Fibroblast of lung (primary cell): ENCODE measurements at regions not wholly inside any gene's neighbourhood (a gene's known extent, or its start where the extent isn't known, plus 50 kb on each side); places are given as distances from the start of the nearest gene placed in this dataset.
"Not testable (repeated sequence)": the region's sequence is repeated elsewhere in the genome, so short reads cannot be mapped to it uniquely, and the experiment has no call there.

ENCODE experiments used
- DNase-seq, 2 donors: peaks; one replicate each; pipeline versions ENCODE4 v3.0.0 to v3.0.0-alpha.2; 2010; ENCODE audit warnings: low read depth in 2 of 2
- H2AFZ ChIP-seq: 2 replicates; pipeline ENCODE4 v1.5.1; 2012; ENCODE audit warnings: low read length, control low read depth, inconsistent platforms
- H3K27ac ChIP-seq: 2 replicates; pipeline ENCODE4 v1.5.1; 2011; ENCODE audit warnings: low read length, control low read depth; ENCODE audit not compliant: insufficient read depth
- H3K27me3 ChIP-seq: 2 replicates; pipeline ENCODE4 v1.5.1; 2011; ENCODE audit warnings: mild to moderate bottlenecking, low read length; ENCODE audit not compliant: control insufficient read depth, insufficient read depth
- H3K36me3 ChIP-seq: 2 replicates; pipeline ENCODE4 v1.5.1; 2011; ENCODE audit warnings: low read length; ENCODE audit not compliant: control insufficient read depth, insufficient read depth
- H3K4me1 ChIP-seq: 2 replicates; pipeline ENCODE4 v1.5.1; 2011; ENCODE audit warnings: low read length; ENCODE audit not compliant: control insufficient read depth, insufficient read depth; ENCODE audit errors: extremely low read depth
- H3K4me2 ChIP-seq: 2 replicates; pipeline ENCODE4 v1.5.1; 2011; ENCODE audit warnings: low read length, control low read depth; ENCODE audit not compliant: insufficient read depth; ENCODE audit errors: extremely low read depth
- H3K4me3 ChIP-seq, 4 experiments: fragments of 200-600 bp in 1 of 4; sonication (generic) in 1 of 4; replicated peaks in 1 of 4; 2 replicates each; pipeline ENCODE4 v1.5.1; 2011 to 2016; ENCODE audit warnings: low read length in 4 of 4, low read depth in 3 of 4, mild to moderate bottlenecking in 3 of 4, control low read depth in 2 of 4, inconsistent platforms in 1 of 4, mixed read lengths in 1 of 4; ENCODE audit not compliant: insufficient read depth in 1 of 4; ENCODE audit errors: control extremely low read depth in 1 of 4
- H3K79me2 ChIP-seq: 2 replicates; pipeline ENCODE4 v1.5.1; 2012; ENCODE audit warnings: mild to moderate bottlenecking, low read length, inconsistent platforms; ENCODE audit not compliant: control insufficient read depth, insufficient read depth
- H3K9ac ChIP-seq: 2 replicates; pipeline ENCODE4 v1.5.1; 2011; ENCODE audit warnings: mild to moderate bottlenecking, low read length, control low read depth; ENCODE audit not compliant: insufficient read depth
- H3K9me3 ChIP-seq: 2 replicates; pipeline ENCODE4 v1.5.1; 2012; ENCODE audit warnings: low read depth, low read length; ENCODE audit not compliant: control insufficient read depth, insufficient read depth
- H4K20me1 ChIP-seq: 2 replicates; pipeline ENCODE4 v1.5.1; 2011; ENCODE audit warnings: low read length; ENCODE audit not compliant: control insufficient read depth, insufficient read depth; ENCODE audit errors: extremely low read depth
- EZH2 ChIP-seq: IDR thresholded peaks from 2 replicates; pipeline ENCODE4 v1.5.1; 2012; ENCODE audit warnings: low read length, control low read depth, mild to moderate bottlenecking; ENCODE audit errors: missing control alignments
- TF ChIP-seq, protein P1 (sequence below), 2 donors: IDR thresholded peaks in 1 of 2; conservative IDR thresholded peaks in 1 of 2; 1 replicate in 1 of 2; 2 replicates in 1 of 2; pipeline ENCODE4 v1.5.1; 2011 to 2012; ENCODE audit warnings: low read length in 2 of 2, control low read depth in 1 of 2, inconsistent platforms in 1 of 2, low read depth in 1 of 2, mild to moderate bottlenecking in 1 of 2

- H3K9ac ChIP-seq: no peak overlapping the region
- no peak overlapping the region for H2AFZ ChIP-seq
- no peak overlapping the region for H3K4me3 ChIP-seq
- H4K20me1 ChIP-seq: no peaks in the 10 kb centered on the region
- TF ChIP-seq, protein P1, sequence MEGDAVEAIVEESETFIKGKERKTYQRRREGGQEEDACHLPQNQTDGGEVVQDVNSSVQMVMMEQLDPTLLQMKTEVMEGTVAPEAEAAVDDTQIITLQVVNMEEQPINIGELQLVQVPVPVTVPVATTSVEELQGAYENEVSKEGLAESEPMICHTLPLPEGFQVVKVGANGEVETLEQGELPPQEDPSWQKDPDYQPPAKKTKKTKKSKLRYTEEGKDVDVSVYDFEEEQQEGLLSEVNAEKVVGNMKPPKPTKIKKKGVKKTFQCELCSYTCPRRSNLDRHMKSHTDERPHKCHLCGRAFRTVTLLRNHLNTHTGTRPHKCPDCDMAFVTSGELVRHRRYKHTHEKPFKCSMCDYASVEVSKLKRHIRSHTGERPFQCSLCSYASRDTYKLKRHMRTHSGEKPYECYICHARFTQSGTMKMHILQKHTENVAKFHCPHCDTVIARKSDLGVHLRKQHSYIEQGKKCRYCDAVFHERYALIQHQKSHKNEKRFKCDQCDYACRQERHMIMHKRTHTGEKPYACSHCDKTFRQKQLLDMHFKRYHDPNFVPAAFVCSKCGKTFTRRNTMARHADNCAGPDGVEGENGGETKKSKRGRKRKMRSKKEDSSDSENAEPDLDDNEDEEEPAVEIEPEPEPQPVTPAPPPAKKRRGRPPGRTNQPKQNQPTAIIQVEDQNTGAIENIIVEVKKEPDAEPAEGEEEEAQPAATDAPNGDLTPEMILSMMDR (conservative IDR thresholded peaks at IDR 0.05 in 1 of 2, IDR thresholded peaks at IDR 0.05 in 1 of 2; ENCODE audit: low read depth in 1 of 2, low read length in 2 of 2): no peak
- TF ChIP-seq EZH2: no peak
- H3K9me3 ChIP-seq: no peaks in the 10 kb centered on the region
- H3K79me2 ChIP-seq: no peaks in the 10 kb centered on the region
- H3K27ac ChIP-seq: no peak overlapping the region
- H3K4me2 ChIP-seq: no peak overlapping the region
- no peaks in the 10 kb centered on the region for H3K27me3 ChIP-seq
- H3K36me3 ChIP-seq: no peaks in the 10 kb centered on the region
- DNase-seq: no peak
- no peaks in the 10 kb centered on the region for H3K4me1 ChIP-seq
Observed at GRCh38 chr13:90329641-90330040, 1017.8 kb upstream of the MIR17HG start.

DNA sequence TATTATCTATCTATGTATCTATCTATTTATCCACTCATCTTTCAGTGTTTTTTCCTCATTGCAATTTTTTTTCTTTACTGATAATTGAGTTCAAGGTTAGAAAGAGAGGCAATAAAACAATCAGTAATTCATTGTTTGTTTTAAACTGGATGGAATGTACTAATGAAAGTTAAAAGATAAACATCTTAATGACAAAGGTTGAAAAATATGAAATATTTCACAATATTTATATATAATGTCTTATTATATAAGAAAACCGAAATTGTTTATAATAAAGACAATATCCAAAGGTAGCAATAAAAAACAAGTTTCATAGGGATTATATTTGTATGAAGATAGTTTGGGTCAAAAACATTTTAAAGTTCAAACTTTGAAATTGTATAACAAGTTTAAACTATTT, 1015.5 kb upstream of the MIR17HG start:
- H2AFZ ChIP-seq: no peak overlapping the region
- no peak overlapping the region for H3K9ac ChIP-seq
- no peak overlapping the region for H3K4me2 ChIP-seq
- no peaks in the 10 kb centered on the region for H3K27me3 ChIP-seq
- no peak overlapping the region for H3K27ac ChIP-seq
- H3K79me2 ChIP-seq: no peaks in the 10 kb centered on the region
- DNase-seq: no peak
- H3K9me3 ChIP-seq: no peaks in the 10 kb centered on the region
- no peaks in the 10 kb centered on the region for H3K36me3 ChIP-seq
- no peaks in the 10 kb centered on the region for H4K20me1 ChIP-seq
- no peak for TF ChIP-seq EZH2
- TF ChIP-seq, protein P1 (conservative IDR thresholded peaks at IDR 0.05 in 1 of 2, IDR thresholded peaks at IDR 0.05 in 1 of 2; ENCODE audit: low read depth in 1 of 2, low read length in 2 of 2): no peak
- no peak overlapping the region for H3K4me3 ChIP-seq
- H3K4me1 ChIP-seq: no peaks in the 10 kb centered on the region

DNA sequence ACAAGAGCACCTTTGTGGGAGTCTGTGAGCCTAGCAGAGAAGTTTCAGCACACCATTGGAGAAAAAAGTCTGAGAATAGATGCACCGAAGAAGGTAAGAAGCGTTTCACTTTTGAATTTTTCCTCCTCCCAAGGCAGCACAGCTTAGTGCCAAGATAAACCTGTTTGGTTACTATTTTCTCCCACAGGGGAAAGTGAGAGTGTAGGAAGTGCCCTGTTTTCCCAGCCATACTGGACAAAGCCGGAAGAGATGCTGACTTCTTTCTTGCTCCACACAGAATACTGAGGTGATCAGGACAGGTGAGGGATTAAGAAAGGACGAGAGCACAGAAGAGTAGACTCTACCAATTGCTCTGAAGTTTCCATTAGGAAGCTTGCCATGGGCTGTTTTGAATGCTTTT, 1011.0 kb upstream of the MIR17HG start:
- H3K79me2 ChIP-seq: no peaks in the 10 kb centered on the region
- no peak overlapping the region for H3K27ac ChIP-seq
- no peak overlapping the region for H2AFZ ChIP-seq
- H3K4me2 ChIP-seq: no peak overlapping the region
- DNase-seq: no peak
- TF ChIP-seq EZH2: no peak
- TF ChIP-seq, protein P1 (conservative IDR thresholded peaks at IDR 0.05 in 1 of 2, IDR thresholded peaks at IDR 0.05 in 1 of 2; ENCODE audit: low read depth in 1 of 2, low read length in 2 of 2): no peak
- H3K9me3 ChIP-seq: no peaks in the 10 kb centered on the region
- H3K4me3 ChIP-seq: no peak overlapping the region
- no peaks in the 10 kb centered on the region for H3K27me3 ChIP-seq
- no peaks in the 10 kb centered on the region for H3K36me3 ChIP-seq
- no peaks in the 10 kb centered on the region for H3K4me1 ChIP-seq
- H4K20me1 ChIP-seq: no peaks in the 10 kb centered on the region
- no peak overlapping the region for H3K9ac ChIP-seq

DNA sequence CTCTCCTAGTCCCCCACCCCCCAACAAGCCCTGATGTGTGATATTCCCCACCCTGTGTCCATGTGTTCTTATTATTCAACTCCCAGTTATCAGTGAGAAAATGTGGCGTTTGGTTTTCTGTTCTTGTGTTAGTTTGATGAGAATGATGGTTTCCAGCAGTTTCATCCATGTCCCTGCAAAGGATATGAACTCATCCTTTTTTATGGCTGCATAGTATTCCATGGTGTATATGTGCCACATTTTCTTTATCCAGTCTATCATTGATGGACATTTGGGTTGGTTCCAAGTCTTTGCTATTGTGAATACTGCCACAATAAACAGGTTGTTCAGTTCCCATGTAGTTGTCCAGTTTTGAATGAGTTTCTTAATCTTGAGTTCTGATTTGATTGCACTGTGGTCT, 1006.1 kb upstream of the MIR17HG start:
- DNase-seq, H3K4me2 ChIP-seq, H3K27me3 ChIP-seq, H3K4me1 ChIP-seq, H4K20me1 ChIP-seq, H2AFZ ChIP-seq, H3K9me3 ChIP-seq, H3K27ac ChIP-seq, H3K79me2 ChIP-seq, H3K36me3 ChIP-seq, H3K9ac ChIP-seq, H3K4me3 ChIP-seq: not testable (repeated sequence)

GRCh38 chr13:90348477-90349136, 998.9 kb upstream of the MIR17HG start:
- not testable (repeated sequence) for H3K9ac ChIP-seq, H3K4me2 ChIP-seq, DNase-seq, H3K36me3 ChIP-seq, H2AFZ ChIP-seq, H3K4me3 ChIP-seq, H3K9me3 ChIP-seq, H4K20me1 ChIP-seq, H3K27me3 ChIP-seq, H3K4me1 ChIP-seq, H3K79me2 ChIP-seq, H3K27ac ChIP-seq
